HCT116 (cell line): ENCODE measurements at regions not wholly inside any gene's neighbourhood (a gene's known extent, or its start where the extent isn't known, plus 50 kb on each side); places are given as distances from the start of the nearest gene placed in this dataset.
"Not testable (repeated sequence)": the region's sequence is repeated elsewhere in the genome, so short reads cannot be mapped to it uniquely, and the experiment has no call there.

Source experiments
- ATAC-seq: fragments of 200-7000 bp; cut with Tn5 transposase; 2 replicates; pipeline ENCODE4 v1.9.1; 2020; ENCODE audit warnings: mild to moderate bottlenecking, moderate library complexity
- BruUV-seq: library from RNA; stranded (reverse); fragments of 400-500 nt; replicated peaks from 2 replicates; lab custom pipeline; 2021; lab: Mats Ljungman, UMichigan
- CTCF ChIA-PET: fragments of 300-600 bp; sonication (Branson Sonifier 250); formaldehyde crosslinking; loops from one replicate; lab custom pipeline; 2021; ENCODE audit warnings: antibody characterized with exemption; lab: Charles Lee
- POLR2A ChIA-PET: fragments of 300-600, 350-600 bp; sonication (Branson Sonifier 250); formaldehyde crosslinking; loops from one replicate; lab custom pipeline; 2021; ENCODE audit warnings: antibody characterized with exemption; lab: Charles Lee
- RAD21 ChIA-PET, 2 experiments: fragments of 300-600 bp; sonication (Branson Sonifier 250); formaldehyde crosslinking; loops; one replicate each; lab custom pipeline; 2023; ENCODE audit warnings: low total read pairs in 2 of 2; ENCODE audit not compliant: uncharacterized antibody in 2 of 2, unreplicated experiment in 2 of 2, low non-redundant PET in 1 of 2; lab: Charles Lee
- DNase-seq: peaks from one replicate; pipeline ENCODE4 v3.0.0-alpha.2; 2010; ENCODE audit warnings: low read depth, low spot score
- H2AFZ ChIP-seq: fragments of 200-600 bp; shearing (Covaris generic), sonication (generic); 2 replicates; pipeline ENCODE4 v1.6.1; 2017; ENCODE audit warnings: low read depth, mixed run types, mixed read lengths, antibody characterized with exemption, low read length; ENCODE audit not compliant: poor library complexity, severe bottlenecking
- H3K27ac ChIP-seq: 2 replicates; pipeline ENCODE4 v1.5.1; 2012; ENCODE audit warnings: low read depth, low read length
- H3K27me3 ChIP-seq: fragments of 200-600 bp; sonication (generic); 2 replicates; pipeline ENCODE4 v1.6.1; 2016; ENCODE audit warnings: mixed run types, low read length, mixed read lengths; ENCODE audit not compliant: insufficient read depth
- H3K36me3 ChIP-seq, 2 experiments: fragments of 200-500 bp in 1 of 2; fragments of 200-600 bp in 1 of 2; sonication (Bioruptor generic) in 1 of 2; sonication (generic) in 1 of 2; 2 replicates each; pipeline versions ENCODE4 v1.5.1 to v1.6.1; 2014 to 2016; ENCODE audit warnings: low read length in 2 of 2, inconsistent platforms in 1 of 2, mixed read lengths in 1 of 2, mixed run types in 1 of 2; ENCODE audit not compliant: insufficient read depth in 2 of 2, control insufficient read depth in 1 of 2
- H3K4me1 ChIP-seq, 2 experiments: fragments of 200-600 bp in 1 of 2; sonication (generic) in 1 of 2; 2 replicates each; pipeline versions ENCODE4 v1.5.1 to v1.6.1; 2012 to 2017; ENCODE audit warnings: low read length in 2 of 2, inconsistent platforms in 1 of 2, mild to moderate bottlenecking in 1 of 2, mixed read lengths in 1 of 2, mixed run types in 1 of 2, moderate library complexity in 1 of 2; ENCODE audit not compliant: insufficient read depth in 2 of 2, control insufficient read depth in 1 of 2
- H3K4me2 ChIP-seq: fragments of 200-600 bp; sonication (generic); 2 replicates; pipeline ENCODE4 v1.6.1; 2017; ENCODE audit warnings: mixed run types, low read length, mixed read lengths
- H3K4me3 ChIP-seq, 2 experiments: fragments of 200-600 bp in 1 of 2; sonication (generic) in 1 of 2; replicated peaks in 1 of 2; 2 replicates each; pipeline ENCODE4 v1.5.1; 2011 to 2016; ENCODE audit warnings: low read length in 2 of 2, control low read depth in 1 of 2, low read depth in 1 of 2, mild to moderate bottlenecking in 1 of 2, mixed read lengths in 1 of 2, mixed run types in 1 of 2
- H3K79me2 ChIP-seq: fragments of 200-600 bp; sonication (generic); 2 replicates; pipeline ENCODE4 v1.6.1; 2017; ENCODE audit warnings: mild to moderate bottlenecking, mixed run types, low read length, moderate library complexity, mixed read lengths; ENCODE audit not compliant: insufficient read depth
- H3K9ac ChIP-seq: fragments of 200-600 bp; sonication (generic); 2 replicates; pipeline ENCODE4 v1.6.1; 2016; ENCODE audit warnings: low read length, mixed read lengths
- H3K9me2 ChIP-seq: fragments of 200-600 bp; sonication (generic), shearing (Covaris generic); 2 replicates; pipeline ENCODE4 v1.6.1; 2017; ENCODE audit warnings: mixed run types, mild to moderate bottlenecking, moderate library complexity; ENCODE audit not compliant: insufficient read depth
- H3K9me3 ChIP-seq, 2 experiments: fragments of 200-500 bp in 1 of 2; fragments of 200-600 bp in 1 of 2; sonication (Bioruptor generic) in 1 of 2; sonication (generic) in 1 of 2; 2 replicates each; pipeline ENCODE4 v1.6.1; 2014 to 2017; ENCODE audit warnings: low read length in 2 of 2, mixed read lengths in 2 of 2, inconsistent platforms in 1 of 2, low read depth in 1 of 2, mild to moderate bottlenecking in 1 of 2, mixed run types in 1 of 2, moderate library complexity in 1 of 2; ENCODE audit not compliant: control insufficient read depth in 1 of 2, insufficient read depth in 1 of 2
- H4K20me1 ChIP-seq: fragments of 200-600 bp; sonication (generic), shearing (Covaris generic); 2 replicates; pipeline ENCODE4 v1.6.1; 2017; ENCODE audit warnings: mixed run types, mild to moderate bottlenecking, moderate library complexity; ENCODE audit not compliant: insufficient read depth
- CBX3 ChIP-seq: IDR thresholded peaks from 2 replicates; pipeline ENCODE4 v1.6.1; 2012; ENCODE audit warnings: low read depth
- FOSL1 ChIP-seq: IDR thresholded peaks from 2 replicates; pipeline ENCODE4 v1.6.1; 2012; ENCODE audit warnings: low read depth
- JUND ChIP-seq: IDR thresholded peaks from 2 replicates; pipeline ENCODE4 v1.6.1; 2012
- POLR2A ChIP-seq: IDR thresholded peaks from 2 replicates; pipeline ENCODE4 v1.7.0; 2011; ENCODE audit warnings: borderline replicate concordance; ENCODE audit not compliant: insufficient read depth, insufficient read length; ENCODE audit errors: extremely low read depth
- TCF7L2 ChIP-seq: IDR thresholded peaks from 2 replicates; pipeline ENCODE4 v1.7.0; 2011; ENCODE audit warnings: borderline replicate concordance, inconsistent platforms; ENCODE audit not compliant: insufficient read depth, insufficient read length; ENCODE audit errors: extremely low read depth
- intact Hi-C: fragments of 100-400 bp; cut with micrococcal nuclease; formaldehyde crosslinking; loops from 2 replicates; pipeline ENCODE4 v1.10.0; 2022
- TF ChIP-seq, protein P1 (sequence below): IDR thresholded peaks from 2 replicates; pipeline ENCODE4 v1.6.1; 2012

DNA sequence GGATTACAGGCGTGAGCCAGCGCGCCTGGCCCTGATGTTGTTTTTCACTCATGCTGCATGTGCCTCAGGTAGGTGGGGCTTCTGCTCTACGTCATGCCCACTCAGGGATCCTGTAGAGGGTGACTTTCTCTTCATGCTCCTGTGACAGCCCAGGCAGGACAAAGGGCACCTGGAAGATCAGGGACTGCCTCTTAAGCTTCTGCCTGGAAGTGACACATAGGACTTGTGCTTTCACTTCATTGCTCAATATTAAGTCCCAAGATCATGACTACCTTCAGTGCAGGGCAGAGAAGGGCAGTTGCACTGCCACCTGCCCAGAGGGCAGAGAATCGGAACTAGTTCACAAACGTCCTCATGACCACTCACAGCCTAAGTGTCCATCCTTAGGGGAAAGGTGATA, 249.5 kb upstream of the SULF2 start:
- Histone ChIP-seq H3K4me3 (no peak overlapping the region), H3K4me2 (no peak overlapping the region), H3K36me3 (no peaks in the 10 kb centered on the region), H2AFZ (no peak overlapping the region), H3K27me3 (no peaks in the 10 kb centered on the region), H3K79me2 (no peaks in the 10 kb centered on the region), H3K27ac (no peak overlapping the region)
- no peak for DNase-seq
- intact Hi-C loops: no loop called here
- POLR2A ChIA-PET: no interaction called here
- RAD21 ChIA-PET: no interaction called here
- TF ChIP-seq JUND (no peak), CBX3 (no peak), TCF7L2 (no peak), POLR2A (no peak), FOSL1 (no peak)
- TF ChIP-seq, all 23 proteins: peak for 0
- no peak for ATAC-seq
- Histone ChIP-seq H3K9ac (no peak overlapping the region), H4K20me1 (no peaks in the 10 kb centered on the region), H3K4me1 (no peaks in the 10 kb centered on the region), H3K9me2 (no peaks in the 10 kb centered on the region), H3K9me3 (no peaks in the 10 kb centered on the region)
- CTCF ChIA-PET: no interaction called here
- no TSS peak for BruUV-seq

DNA sequence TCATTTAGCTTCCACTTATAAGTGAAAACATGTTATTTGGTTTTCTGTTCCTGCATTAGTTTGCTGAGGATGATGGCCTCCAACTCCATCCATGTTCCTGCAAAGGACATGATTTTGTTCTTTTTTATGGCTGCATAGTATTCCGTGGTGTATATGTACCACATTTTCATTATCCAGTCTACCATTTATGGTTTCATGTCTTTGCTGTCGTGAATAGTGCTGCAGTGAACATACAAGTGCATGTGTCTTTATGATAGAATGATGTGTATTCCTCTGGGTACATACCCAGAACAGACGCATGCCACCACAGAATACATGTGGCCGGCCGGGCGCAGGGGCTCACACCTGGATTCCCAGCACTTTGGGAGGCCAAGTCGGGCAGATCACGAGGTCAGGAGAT, 247.7 kb upstream of the SULF2 start:
- DNase-seq, H3K9ac ChIP-seq, H4K20me1 ChIP-seq, H3K4me1 ChIP-seq, H3K27me3 ChIP-seq, intact Hi-C loops, H3K4me3 ChIP-seq, H3K9me2 ChIP-seq, H2AFZ ChIP-seq, H3K4me2 ChIP-seq, CTCF ChIA-PET, POLR2A ChIA-PET, H3K9me3 ChIP-seq, H3K27ac ChIP-seq, H3K36me3 ChIP-seq, ATAC-seq, BruUV-seq, H3K79me2 ChIP-seq: not testable (repeated sequence)
- RAD21 ChIA-PET: interaction anchor here in 1 of 2 experiments (0.6 kb wide), 1 partner anchor 178 kb away, joined by 3 read pairs; no protein-coding TSS in a partner anchor

DNA sequence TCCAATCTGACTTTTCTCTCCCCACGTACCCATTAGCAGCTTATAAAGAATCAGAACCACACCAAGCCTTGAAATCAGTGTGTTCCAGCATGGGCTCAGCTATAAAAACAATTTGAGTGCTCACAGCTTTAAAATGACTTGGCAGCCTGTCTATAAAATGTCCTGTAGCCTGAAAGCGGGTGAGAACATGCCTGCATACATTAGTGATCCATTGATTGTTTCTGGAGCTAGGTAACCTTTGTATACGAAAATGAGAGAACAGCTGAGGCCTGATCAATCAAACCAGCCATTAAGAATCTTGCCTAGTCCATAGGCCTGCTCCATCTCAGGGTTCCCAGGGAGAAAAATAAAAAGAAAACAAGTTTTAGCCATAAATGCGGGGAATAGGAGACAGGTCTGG, 245.8 kb upstream of the SULF2 start:
- Histone ChIP-seq H3K79me2 (no peaks in the 10 kb centered on the region), H3K27ac (no peak overlapping the region), H3K4me1 (no peaks in the 10 kb centered on the region), H3K9me3 (no peaks in the 10 kb centered on the region), H3K9me2 (no peaks in the 10 kb centered on the region), H3K4me2 (no peak overlapping the region), H3K4me3 (no peak overlapping the region), H3K36me3 (no peaks in the 10 kb centered on the region), H3K9ac (no peak overlapping the region), H4K20me1 (no peaks in the 10 kb centered on the region), H2AFZ (no peak overlapping the region), H3K27me3 (no peaks in the 10 kb centered on the region)
- ChIA-PET CTCF (no interaction called here), RAD21 (no interaction called here), POLR2A (no interaction called here)
- DNase-seq (no peak), ATAC-seq (no peak)
- TF ChIP-seq, protein P1, sequence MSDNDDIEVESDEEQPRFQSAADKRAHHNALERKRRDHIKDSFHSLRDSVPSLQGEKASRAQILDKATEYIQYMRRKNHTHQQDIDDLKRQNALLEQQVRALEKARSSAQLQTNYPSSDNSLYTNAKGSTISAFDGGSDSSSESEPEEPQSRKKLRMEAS: no peak
- intact Hi-C loops: no loop called here
- BruUV-seq: no TSS peak
